ENCODE measurements at regions not wholly inside any gene's neighbourhood (a gene's known extent, or its start where the extent isn't known, plus 50 kb on each side); places are given as distances from the start of the nearest gene placed in this dataset.

DNA sequence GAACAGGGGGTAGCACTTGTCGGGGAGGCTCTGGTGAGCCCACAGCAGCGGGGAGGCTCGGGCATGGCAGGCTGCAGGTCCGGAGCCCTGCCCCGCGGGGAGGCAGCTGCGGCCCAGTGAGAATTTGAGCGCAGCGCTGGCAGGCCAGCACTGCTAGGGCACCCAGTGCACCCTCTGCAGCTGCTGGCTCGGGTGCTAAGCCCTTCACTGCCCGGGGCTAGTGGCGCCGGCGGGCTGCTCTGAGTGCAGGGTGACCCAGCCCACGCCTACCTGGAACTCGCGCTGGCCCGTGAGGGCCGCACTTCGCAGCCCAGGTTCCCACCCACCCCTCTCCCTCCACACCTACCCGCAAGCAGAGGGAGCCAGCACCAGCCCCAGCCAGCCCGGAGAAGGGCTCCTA lies 151.0 kb downstream of the NXNL2 start:
- WGBS (ENCODE audit: insufficient coverage), result 90% methylated on average over 22 of the region's 22 CpGs
- H3K4me3 ChIP-seq (ENCODE audit: control insufficient read depth in 1 of 2, extremely low read depth in 1 of 2, low read length in 1 of 2), result no peak overlapping the region
- Mint-ChIP-seq H3K9me3 (no peaks in the 10 kb centered on the region), H3K27me3 (peaks cover 0 to 3% of the 10 kb centered on the region in 2 donors), H3K36me3 (no peaks in the 10 kb centered on the region), H3K27ac (no peak overlapping the region), H3K4me3 (no peak overlapping the region), H3K4me1 (no peaks in the 10 kb centered on the region)
- H3K4me1 ChIP-seq (ENCODE audit: control insufficient read depth in 1 of 2, extremely low read depth in 1 of 2, insufficient read depth in 2 of 2, low read length in 2 of 2), result no peaks in the 10 kb centered on the region
- ATAC-seq (replicated peaks in 1 of 4) (no peak), DNase-seq (no peak)
- no peaks in the 10 kb centered on the region for H3K27me3 ChIP-seq (replicated peaks in 1 of 2; ENCODE audit: control insufficient read depth in 2 of 2, extremely low read depth in 1 of 2, insufficient read depth in 2 of 2, low read length in 1 of 2)
- no peaks in the 10 kb centered on the region for H3K36me3 ChIP-seq (ENCODE audit: control insufficient read depth in 2 of 2, extremely low read depth in 1 of 2, insufficient read depth in 1 of 2, low read length in 1 of 2)
- ChIA-PET POLR2A (interaction anchor here in 1 of 2 donors (0.6 kb wide), 2 partner anchors 8 to 392 kb away, joined by 4 to 5 read pairs; no protein-coding TSS in a partner anchor), CTCF (no interaction called here)
- no peaks in the 10 kb centered on the region for H3K9me3 ChIP-seq
- H3K27ac ChIP-seq (ENCODE audit: low read length), result no peak overlapping the region

DNA sequence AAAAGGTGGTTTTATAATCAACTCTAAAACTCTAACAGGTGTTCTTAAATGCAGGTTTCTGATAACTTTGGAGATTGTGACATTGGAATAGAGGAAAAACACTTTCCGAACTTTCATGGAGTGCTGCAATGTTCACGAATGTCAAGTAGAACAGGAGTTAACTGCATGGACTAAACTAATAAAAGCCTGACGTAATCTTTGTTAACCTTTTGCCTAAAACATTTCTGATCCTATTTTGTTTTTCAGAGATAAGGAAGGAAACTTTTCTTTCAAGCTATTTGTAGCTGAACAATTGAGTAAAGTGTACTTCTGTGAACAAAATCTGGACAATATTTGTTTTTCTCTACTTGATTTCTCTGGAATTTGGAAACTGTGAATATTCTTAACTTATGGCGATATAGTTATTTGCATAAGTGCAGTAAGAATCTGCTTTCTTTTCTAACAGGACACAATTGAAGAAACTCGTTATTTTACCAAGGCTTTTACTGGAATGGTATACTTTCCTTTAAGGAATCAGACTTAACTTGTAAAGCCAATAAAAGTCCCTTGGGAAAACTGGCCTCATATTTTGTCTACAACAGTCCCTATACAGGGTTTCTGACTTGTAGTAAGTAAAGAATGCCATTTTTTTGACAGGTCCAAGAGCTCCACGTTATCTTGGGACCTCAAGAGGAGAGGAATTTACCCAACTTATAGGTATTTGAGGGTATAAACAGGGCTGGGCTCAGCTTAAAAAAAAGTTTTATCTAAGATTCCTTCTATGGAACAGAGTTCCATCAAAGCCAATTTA lies 154.7 kb downstream of the NXNL2 start:
- 100% methylated on average over 1 of the region's 6 CpGs for WGBS (ENCODE audit: insufficient coverage)
- ChIA-PET CTCF (no interaction called here), POLR2A (no interaction called here)
- H3K9me3 ChIP-seq, result no peaks in the 10 kb centered on the region
- Mint-ChIP-seq H3K4me3 (no peak overlapping the region), H3K27me3 (peaks cover 13 to 14% of the 10 kb centered on the region in 2 donors), H3K4me1 (no peaks in the 10 kb centered on the region), H3K27ac (no peak overlapping the region), H3K9me3 (peaks cover 4 to 7% (median 5%) of the 10 kb centered on the region in 3 donors), H3K36me3 (no peaks in the 10 kb centered on the region)
- DNase-seq, result no peak
- H3K4me3 ChIP-seq (ENCODE audit: control insufficient read depth in 1 of 2, extremely low read depth in 1 of 2, low read length in 1 of 2), result no peak overlapping the region
- H3K36me3 ChIP-seq (ENCODE audit: control insufficient read depth in 2 of 2, extremely low read depth in 1 of 2, insufficient read depth in 1 of 2, low read length in 1 of 2), result no peaks in the 10 kb centered on the region
- H3K4me1 ChIP-seq (ENCODE audit: control insufficient read depth in 1 of 2, extremely low read depth in 1 of 2, insufficient read depth in 2 of 2, low read length in 2 of 2), result no peaks in the 10 kb centered on the region
- ATAC-seq (replicated peaks in 1 of 4), result no peak
- no peak overlapping the region for H3K27ac ChIP-seq (ENCODE audit: low read length)
- H3K27me3 ChIP-seq (replicated peaks in 1 of 2; ENCODE audit: control insufficient read depth in 2 of 2, extremely low read depth in 1 of 2, insufficient read depth in 2 of 2, low read length in 1 of 2), result peaks cover 0 to 5% of the 10 kb centered on the region in 2 experiments

DNA sequence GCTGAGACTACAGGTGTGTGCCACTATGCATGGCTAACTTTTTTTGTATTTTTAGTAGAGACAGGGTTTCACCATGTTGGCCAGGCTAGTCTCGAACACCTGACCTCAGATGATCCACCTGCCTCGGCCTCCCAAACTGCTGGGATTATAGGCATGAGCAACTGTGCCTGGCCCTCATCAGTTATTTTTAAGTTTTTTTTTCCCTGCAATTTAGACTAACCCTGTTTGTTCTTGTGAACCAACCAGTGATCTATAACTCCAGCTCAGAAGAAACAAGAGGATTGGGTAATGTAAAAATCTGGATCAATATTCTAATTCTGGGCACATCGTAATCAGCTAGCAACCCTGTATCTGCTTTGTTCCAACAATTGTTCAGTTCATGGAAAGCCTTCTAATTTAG lies 155.7 kb downstream of the NXNL2 start:
- no peak overlapping the region for H3K27ac Mint-ChIP-seq
- 60% methylated on average over 1 of the region's 3 CpGs for WGBS (ENCODE audit: insufficient coverage)

DNA sequence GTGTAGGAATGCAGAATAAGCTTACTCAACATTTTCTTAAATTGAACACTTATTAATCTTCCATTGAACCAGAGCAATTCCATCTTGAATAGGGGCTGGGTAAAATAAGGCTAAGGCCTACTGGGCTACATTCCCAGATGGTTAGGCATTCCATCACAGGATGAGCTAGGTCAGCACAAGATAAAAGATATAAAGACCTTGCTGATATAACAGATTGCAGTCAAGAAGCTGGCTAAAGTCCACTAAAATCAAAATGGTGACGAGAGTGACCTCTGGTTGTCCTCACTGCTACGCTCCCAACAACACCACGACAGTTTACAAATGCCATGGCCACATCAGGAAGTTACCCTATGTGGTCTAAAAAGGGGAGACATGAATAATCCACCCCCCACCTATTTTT lies 156.1 kb downstream of the NXNL2 start:
- Histone ChIP-seq H3K4me3 (ENCODE audit: control insufficient read depth in 1 of 2, extremely low read depth in 1 of 2, low read length in 1 of 2) (no peak overlapping the region), H3K4me1 (ENCODE audit: control insufficient read depth in 1 of 2, extremely low read depth in 1 of 2, insufficient read depth in 2 of 2, low read length in 2 of 2) (no peaks in the 10 kb centered on the region), H3K9me3 (no peaks in the 10 kb centered on the region), H3K36me3 (ENCODE audit: control insufficient read depth in 2 of 2, extremely low read depth in 1 of 2, insufficient read depth in 1 of 2, low read length in 1 of 2) (no peaks in the 10 kb centered on the region), H3K27me3 (replicated peaks in 1 of 2; ENCODE audit: control insufficient read depth in 2 of 2, extremely low read depth in 1 of 2, insufficient read depth in 2 of 2, low read length in 1 of 2) (peaks cover 0 to 11% of the 10 kb centered on the region in 2 experiments), H3K27ac (ENCODE audit: low read length) (no peak overlapping the region)
- Mint-ChIP-seq H3K27ac (no peak overlapping the region), H3K4me3 (no peak overlapping the region), H3K36me3 (no peaks in the 10 kb centered on the region), H3K9me3 (peaks cover 4 to 7% (median 5%) of the 10 kb centered on the region in 3 donors), H3K27me3 (peaks cover 14 to 17% of the 10 kb centered on the region in 2 donors), H3K4me1 (no peaks in the 10 kb centered on the region)
- ChIA-PET POLR2A (no interaction called here), CTCF (no interaction called here)
- WGBS (ENCODE audit: insufficient coverage), result no CpG with 5 or more reads among the region's 3 CpGs
- DNase-seq, result no peak
- ATAC-seq (replicated peaks in 1 of 4), result no peak

More for the DNA sequence above, 155.7 kb downstream of the NXNL2 start:
- no peaks in the 10 kb centered on the region for H3K36me3 Mint-ChIP-seq
- peaks cover 4 to 7% (median 5%) of the 10 kb centered on the region in 3 donors for H3K9me3 Mint-ChIP-seq
- peaks cover 14 to 17% of the 10 kb centered on the region in 2 donors for H3K27me3 Mint-ChIP-seq
- no peaks in the 10 kb centered on the region for H3K4me1 Mint-ChIP-seq
- ChIA-PET CTCF (no interaction called here), POLR2A (no interaction called here)
- Histone ChIP-seq H3K27ac (ENCODE audit: low read length) (no peak overlapping the region), H3K4me1 (ENCODE audit: control insufficient read depth in 1 of 2, extremely low read depth in 1 of 2, insufficient read depth in 2 of 2, low read length in 2 of 2) (no peaks in the 10 kb centered on the region), H3K27me3 (replicated peaks in 1 of 2; ENCODE audit: control insufficient read depth in 2 of 2, extremely low read depth in 1 of 2, insufficient read depth in 2 of 2, low read length in 1 of 2) (peaks cover 0 to 11% of the 10 kb centered on the region in 2 experiments), H3K4me3 (ENCODE audit: control insufficient read depth in 1 of 2, extremely low read depth in 1 of 2, low read length in 1 of 2) (no peak overlapping the region), H3K9me3 (no peaks in the 10 kb centered on the region), H3K36me3 (ENCODE audit: control insufficient read depth in 2 of 2, extremely low read depth in 1 of 2, insufficient read depth in 1 of 2, low read length in 1 of 2) (no peaks in the 10 kb centered on the region)
- DNase-seq (no peak), ATAC-seq (replicated peaks in 1 of 4) (no peak)
- H3K4me3 Mint-ChIP-seq, result no peak overlapping the region

DNA sequence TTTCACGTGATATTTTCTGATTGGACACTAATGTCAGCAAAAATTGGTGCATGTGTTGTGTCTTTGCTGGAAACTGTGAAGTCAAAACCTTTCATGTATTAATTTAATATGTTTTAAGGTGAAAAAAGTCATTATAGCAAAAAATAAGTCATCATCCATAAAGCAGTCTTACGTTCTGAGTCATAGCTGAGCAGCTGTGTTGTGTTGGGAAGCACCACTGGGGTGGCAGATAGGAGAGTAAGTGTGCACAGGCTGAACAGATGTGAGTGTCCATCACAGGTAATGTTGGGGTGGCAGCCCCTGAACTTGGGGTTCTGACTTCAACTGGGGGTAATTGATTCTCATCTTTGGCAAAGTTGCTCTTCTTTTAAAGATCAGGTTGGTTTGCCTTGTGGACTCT lies 156.8 kb downstream of the NXNL2 start:
- ChIA-PET POLR2A (no interaction called here), CTCF (no interaction called here)
- H3K27ac Mint-ChIP-seq, result no peak overlapping the region
- peaks cover 14 to 17% of the 10 kb centered on the region in 2 donors for H3K27me3 Mint-ChIP-seq
- DNase-seq (no peak), ATAC-seq (replicated peaks in 1 of 4) (no peak)
- H3K4me1 ChIP-seq (ENCODE audit: control insufficient read depth in 1 of 2, extremely low read depth in 1 of 2, insufficient read depth in 2 of 2, low read length in 2 of 2), result no peaks in the 10 kb centered on the region
- no peaks in the 10 kb centered on the region for H3K9me3 ChIP-seq
- H3K27ac ChIP-seq (ENCODE audit: low read length), result no peak overlapping the region
- no peaks in the 10 kb centered on the region for H3K4me1 Mint-ChIP-seq
- H3K36me3 ChIP-seq (ENCODE audit: control insufficient read depth in 2 of 2, extremely low read depth in 1 of 2, insufficient read depth in 1 of 2, low read length in 1 of 2), result no peaks in the 10 kb centered on the region
- peaks cover 4 to 7% (median 5%) of the 10 kb centered on the region in 3 donors for H3K9me3 Mint-ChIP-seq
- WGBS (ENCODE audit: insufficient coverage), result no CpG with 5 or more reads among the region's 2 CpGs
- H3K27me3 ChIP-seq (replicated peaks in 1 of 2; ENCODE audit: control insufficient read depth in 2 of 2, extremely low read depth in 1 of 2, insufficient read depth in 2 of 2, low read length in 1 of 2), result peaks cover 0 to 14% of the 10 kb centered on the region in 2 experiments
- H3K36me3 Mint-ChIP-seq, result no peaks in the 10 kb centered on the region
- H3K4me3 Mint-ChIP-seq, result no peak overlapping the region
- no peak overlapping the region for H3K4me3 ChIP-seq (ENCODE audit: control insufficient read depth in 1 of 2, extremely low read depth in 1 of 2, low read length in 1 of 2)

DNA sequence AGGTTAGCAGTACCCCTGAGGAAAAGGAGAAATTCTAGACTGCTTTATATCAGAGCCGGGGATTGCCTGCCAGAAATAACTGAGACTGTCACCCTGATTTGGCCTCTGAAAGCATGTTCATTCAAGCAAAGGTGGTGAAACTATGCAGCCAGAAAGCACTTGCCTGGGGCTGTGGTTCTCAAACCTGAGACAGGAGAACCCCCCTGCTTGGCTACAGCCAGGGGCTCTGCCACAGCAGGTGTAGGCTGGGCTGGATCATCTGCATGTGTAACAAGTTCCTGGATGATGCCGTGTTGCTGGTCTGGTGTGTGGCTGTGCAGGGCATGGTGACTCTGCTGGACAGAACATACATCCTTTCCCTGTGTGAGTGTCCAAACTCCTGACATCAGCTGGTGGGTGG lies 157.8 kb downstream of the NXNL2 start:
- WGBS (ENCODE audit: insufficient coverage), result 88% methylated on average over 2 of the region's 2 CpGs
- Histone ChIP-seq H3K9me3 (no peaks in the 10 kb centered on the region), H3K27me3 (replicated peaks in 1 of 2; ENCODE audit: control insufficient read depth in 2 of 2, extremely low read depth in 1 of 2, insufficient read depth in 2 of 2, low read length in 1 of 2) (peaks cover 0 to 14% of the 10 kb centered on the region in 2 experiments), H3K4me3 (ENCODE audit: control insufficient read depth in 1 of 2, extremely low read depth in 1 of 2, low read length in 1 of 2) (no peak overlapping the region), H3K4me1 (ENCODE audit: control insufficient read depth in 1 of 2, extremely low read depth in 1 of 2, insufficient read depth in 2 of 2, low read length in 2 of 2) (no peaks in the 10 kb centered on the region), H3K27ac (ENCODE audit: low read length) (no peak overlapping the region), H3K36me3 (ENCODE audit: control insufficient read depth in 2 of 2, extremely low read depth in 1 of 2, insufficient read depth in 1 of 2, low read length in 1 of 2) (no peaks in the 10 kb centered on the region)
- H3K4me3 Mint-ChIP-seq, result no peak overlapping the region
- DNase-seq, result no peak
- H3K9me3 Mint-ChIP-seq, result peaks cover 4 to 7% (median 5%) of the 10 kb centered on the region in 3 donors
- ChIA-PET POLR2A (no interaction called here), CTCF (no interaction called here)
- H3K27me3 Mint-ChIP-seq, result peaks cover 14 to 19% of the 10 kb centered on the region in 2 donors
- H3K36me3 Mint-ChIP-seq, result no peaks in the 10 kb centered on the region
- H3K27ac Mint-ChIP-seq, result no peak overlapping the region
- no peaks in the 10 kb centered on the region for H3K4me1 Mint-ChIP-seq
- no peak for ATAC-seq (replicated peaks in 1 of 4)

Data from T-cell (primary cell).